Muscle of leg (tissue), 3 donors: ENCODE measurements at regions not wholly inside any gene's neighbourhood (a gene's known extent, or its start where the extent isn't known, plus 50 kb on each side); places are given as distances from the start of the nearest gene placed in this dataset.
A peak's percentile ranks its signal among the peaks of the same experiment; 100 is the strongest.

ENCODE experiments used
- DNase-seq: peaks from one replicate; pipeline ENCODE4 v3.0.0; 2013
- H3K27ac ChIP-seq: one replicate; pipeline ENCODE4 v1.5.1; 2013; ENCODE audit warnings: mild to moderate bottlenecking, low read length, control low read depth
- H3K27me3 ChIP-seq: one replicate; pipeline ENCODE4 v1.6.1; 2013; ENCODE audit warnings: low read length; ENCODE audit not compliant: control insufficient read depth, insufficient read depth
- H3K36me3 ChIP-seq: one replicate; pipeline ENCODE4 v1.6.1; 2013; ENCODE audit warnings: low read length; ENCODE audit not compliant: control insufficient read depth, insufficient read depth
- H3K4me1 ChIP-seq: one replicate; pipeline ENCODE4 v1.6.1; 2013; ENCODE audit warnings: low read length; ENCODE audit not compliant: control insufficient read depth, insufficient read depth
- H3K4me3 ChIP-seq: one replicate; pipeline ENCODE4 v1.5.1; 2013; ENCODE audit warnings: low read length, control low read depth
- H3K9me3 ChIP-seq: replicated peaks from 2 replicates; pipeline ENCODE4 v1.6.1; 2013; ENCODE audit warnings: low read depth, low read length; ENCODE audit not compliant: control insufficient read depth
- WGBS: methylation state at CpG from one replicate; pipeline ENCODE4 v1.1.5; 2013; ENCODE audit warnings: missing lambda C conversion rate; ENCODE audit not compliant: insufficient coverage; 5-methylcytosine and 5-hydroxymethylcytosine counted together

- no peaks in the 10 kb centered on the region for H3K4me1 ChIP-seq
- no peak overlapping the region for H3K4me3 ChIP-seq
- H3K9me3 ChIP-seq: peaks cover 2% of the 10 kb centered on the region
- H3K27ac ChIP-seq: no peak overlapping the region
- no CpG with 5 or more reads among the region's 1 CpG for WGBS
- H3K36me3 ChIP-seq: no peaks in the 10 kb centered on the region
- H3K27me3 ChIP-seq: no peaks in the 10 kb centered on the region
- no peak for DNase-seq
Measured at GRCh38 chr1:222247081-222247480, 300.8 kb downstream of the HHIPL2 start.

- H3K4me3 ChIP-seq: no peak overlapping the region
- H3K9me3 ChIP-seq: no peaks in the 10 kb centered on the region
- H3K27me3 ChIP-seq: no peaks in the 10 kb centered on the region
- DNase-seq: no peak
- no peak overlapping the region for H3K27ac ChIP-seq
- H3K4me1 ChIP-seq: no peaks in the 10 kb centered on the region
- no peaks in the 10 kb centered on the region for H3K36me3 ChIP-seq
- WGBS: 100% methylated on average over 1 of the region's 2 CpGs
Measured at GRCh38 chr1:222243902-222244301, 304.0 kb downstream of the HHIPL2 start.

- Histone ChIP-seq H3K27me3 (no peaks in the 10 kb centered on the region), H3K36me3 (no peaks in the 10 kb centered on the region), H3K4me3 (no peak overlapping the region), H3K4me1 (no peaks in the 10 kb centered on the region), H3K27ac (no peak overlapping the region), H3K9me3 (no peaks in the 10 kb centered on the region)
- 33% methylated on average over 1 of the region's 1 CpG for WGBS
- no peak for DNase-seq
Measured at GRCh38 chr1:222242492-222242891, 305.4 kb downstream of the HHIPL2 start.

DNA sequence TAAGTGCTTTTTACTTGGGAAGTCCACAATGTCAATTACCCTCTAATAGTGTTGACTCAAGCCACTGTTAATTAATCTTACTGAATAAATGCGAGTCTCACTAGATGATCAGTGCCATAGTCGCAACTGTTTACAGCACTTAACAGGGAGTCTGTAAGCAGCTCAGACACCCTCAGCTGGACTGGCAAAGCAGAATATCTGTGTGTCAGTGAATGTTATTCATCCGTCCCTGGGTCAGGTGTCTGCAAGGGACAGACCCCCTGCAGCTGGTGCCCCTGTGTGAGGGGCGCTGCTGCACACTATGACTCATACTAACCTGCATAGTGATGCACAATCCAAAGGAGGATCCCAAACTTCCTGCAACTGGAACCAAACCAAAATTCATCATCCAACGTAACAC, 306.5 kb downstream of the HHIPL2 start:
- Histone ChIP-seq H3K4me3 (no peak overlapping the region), H3K4me1 (no peaks in the 10 kb centered on the region), H3K27me3 (no peaks in the 10 kb centered on the region), H3K9me3 (no peaks in the 10 kb centered on the region), H3K27ac (no peak overlapping the region), H3K36me3 (no peaks in the 10 kb centered on the region)
- DNase-seq: no peak
- WGBS: 75% methylated on average over 4 of the region's 5 CpGs

GRCh38 chr1:222240536-222241181, 307.2 kb downstream of the HHIPL2 start:
- no peak overlapping the region for H3K4me3 ChIP-seq
- H3K36me3 ChIP-seq: no peaks in the 10 kb centered on the region
- no peaks in the 10 kb centered on the region for H3K4me1 ChIP-seq
- no peaks in the 10 kb centered on the region for H3K27me3 ChIP-seq
- no peaks in the 10 kb centered on the region for H3K9me3 ChIP-seq
- H3K27ac ChIP-seq: no peak overlapping the region
- WGBS: 86% methylated on average over 2 of the region's 7 CpGs
- DNase-seq: no peak

- no peaks in the 10 kb centered on the region for H3K4me1 ChIP-seq
- H3K9me3 ChIP-seq: no peaks in the 10 kb centered on the region
- H3K27ac ChIP-seq: no peak overlapping the region
- no peak for DNase-seq
- WGBS: no CpG with 5 or more reads among the region's 1 CpG
- H3K4me3 ChIP-seq: no peak overlapping the region
- no peaks in the 10 kb centered on the region for H3K27me3 ChIP-seq
- H3K36me3 ChIP-seq: no peaks in the 10 kb centered on the region
Measured at GRCh38 chr1:222239130-222239529, 308.8 kb downstream of the HHIPL2 start.

DNA sequence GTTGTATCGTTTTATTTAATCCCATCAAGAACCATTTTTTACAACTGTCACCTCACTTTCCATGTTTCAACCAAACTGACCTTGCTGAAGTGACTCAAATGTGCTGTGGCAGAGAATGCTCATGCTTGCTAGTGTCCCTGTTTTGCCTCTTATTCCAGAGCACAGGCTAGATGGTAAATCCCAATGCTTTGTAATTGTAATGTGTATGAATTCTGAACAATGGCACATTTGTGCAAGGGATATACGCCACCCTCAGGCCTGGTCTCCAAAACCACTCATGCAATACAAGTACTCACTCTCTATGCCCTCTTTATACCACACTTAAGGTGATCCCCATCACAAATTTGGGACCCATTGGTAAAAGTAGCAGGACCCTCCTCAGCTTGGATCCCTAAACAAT, 313.6 kb downstream of the HHIPL2 start:
- whole genome bisulfite sequencing: no CpG with 5 or more reads among the region's 2 CpGs
- H3K27me3 ChIP-seq: no peaks in the 10 kb centered on the region
- no peaks in the 10 kb centered on the region for H3K36me3 ChIP-seq
- no peak overlapping the region for H3K4me3 ChIP-seq
- DNase-seq: no peak
- H3K4me1 ChIP-seq: no peaks in the 10 kb centered on the region
- H3K27ac ChIP-seq: no peak overlapping the region
- H3K9me3 ChIP-seq: no peaks in the 10 kb centered on the region

- Histone ChIP-seq H3K4me3 (no peak overlapping the region), H3K27me3 (no peaks in the 10 kb centered on the region)
- WGBS: 89% methylated on average over 3 of the region's 6 CpGs
Measured at GRCh38 chr1:222233444-222234158, 314.3 kb downstream of the HHIPL2 start.

DNA sequence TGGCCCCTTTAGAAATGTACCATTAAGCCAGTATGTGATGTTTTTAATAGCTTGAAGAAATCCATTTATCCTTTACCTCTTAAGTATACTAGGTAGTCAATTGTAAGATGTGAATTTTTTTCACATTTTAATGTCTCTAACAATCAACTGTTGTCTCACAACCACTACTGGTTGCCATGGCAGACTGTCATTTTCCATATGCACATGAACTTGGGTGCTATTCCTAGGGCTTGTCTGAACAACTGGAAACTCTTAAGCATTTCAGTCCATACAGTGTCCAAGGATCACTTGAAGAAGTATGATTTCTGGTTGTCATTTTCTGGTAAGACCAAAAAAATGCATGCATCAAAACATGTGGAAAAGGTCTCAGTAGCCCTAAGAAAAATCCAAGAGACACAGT, 315.1 kb downstream of the HHIPL2 start:
- Histone ChIP-seq H3K27ac (no peak overlapping the region), H3K4me1 (no peaks in the 10 kb centered on the region), H3K4me3 (no peak overlapping the region), H3K27me3 (no peaks in the 10 kb centered on the region), H3K36me3 (no peaks in the 10 kb centered on the region), H3K9me3 (no peaks in the 10 kb centered on the region)
- DNase-seq: no peak

More at GRCh38 chr1:222233444-222234158, 314.3 kb downstream of the HHIPL2 start:
- Histone ChIP-seq H3K4me1 (no peaks in the 10 kb centered on the region), H3K36me3 (no peaks in the 10 kb centered on the region), H3K9me3 (no peaks in the 10 kb centered on the region), H3K27ac (no peak overlapping the region)
- DNase-seq: no peak

GRCh38 chr1:222229672-222230312, 318.1 kb downstream of the HHIPL2 start:
- H3K9me3 ChIP-seq: no peaks in the 10 kb centered on the region
- H3K27ac ChIP-seq: no peak overlapping the region
- no CpG with 5 or more reads among the region's 4 CpGs for WGBS
- DNase-seq: peak; percentile 44
- no peaks in the 10 kb centered on the region for H3K36me3 ChIP-seq
- no peaks in the 10 kb centered on the region for H3K27me3 ChIP-seq
- H3K4me3 ChIP-seq: no peak overlapping the region
- H3K4me1 ChIP-seq: no peaks in the 10 kb centered on the region
